ENCODE measurements at regions not wholly inside any gene's neighbourhood (a gene's known extent, or its start where the extent isn't known, plus 50 kb on each side); places are given as distances from the start of the nearest gene placed in this dataset.

- H3K27ac ChIP-seq (ENCODE audit: low read depth in 1 of 2, low read length in 1 of 2), result no peak overlapping the region
- no peak for DNase-seq (ENCODE audit: low read depth in 6 of 9, low spot score in 9 of 9)
These were observed 137.0 kb downstream of the MRPL14 start for GRCh38 chr6:43990275-43990626.

GRCh38 chr6:43989581-43990146 lies 137.6 kb downstream of the MRPL14 start:
- Histone ChIP-seq H3K4me1 (ENCODE audit: control insufficient read depth in 2 of 2, insufficient read depth in 2 of 2, low read length in 2 of 2) (peaks cover 0 to 4% of the 10 kb centered on the region in 2 donors), H3K27ac (ENCODE audit: low read depth in 1 of 2, low read length in 1 of 2) (no peak overlapping the region), H3K9me3 (ENCODE audit: control insufficient read depth in 2 of 2, insufficient read depth in 1 of 2, low read length in 1 of 2) (no peaks in the 10 kb centered on the region), H3K27me3 (ENCODE audit: control insufficient read depth in 2 of 2, insufficient read depth in 1 of 2, low read length in 1 of 2) (peaks cover 0 to 2% of the 10 kb centered on the region in 2 donors), H3K36me3 (ENCODE audit: control insufficient read depth in 2 of 2, insufficient read depth in 2 of 2, low read length in 1 of 2) (no peaks in the 10 kb centered on the region), H3K4me3 (ENCODE audit: low read length in 2 of 2) (no peak overlapping the region)
- DNase-seq (ENCODE audit: low read depth in 6 of 9, low spot score in 9 of 9), result no peak
- 93% methylated on average over 10 of the region's 10 CpGs for WGBS

More at GRCh38 chr6:43990275-43990626, 137.0 kb downstream of the MRPL14 start:
- H3K4me3 ChIP-seq (ENCODE audit: low read length in 2 of 2), result no peak overlapping the region
- no peaks in the 10 kb centered on the region for H3K27me3 ChIP-seq (ENCODE audit: control insufficient read depth in 2 of 2, insufficient read depth in 1 of 2, low read length in 1 of 2)
- WGBS, result 96% methylated on average over 9 of the region's 9 CpGs
- H3K36me3 ChIP-seq (ENCODE audit: control insufficient read depth in 2 of 2, insufficient read depth in 2 of 2, low read length in 1 of 2), result no peaks in the 10 kb centered on the region
- no peaks in the 10 kb centered on the region for H3K9me3 ChIP-seq (ENCODE audit: control insufficient read depth in 2 of 2, insufficient read depth in 1 of 2, low read length in 1 of 2)
- H3K4me1 ChIP-seq (ENCODE audit: control insufficient read depth in 2 of 2, insufficient read depth in 2 of 2, low read length in 2 of 2), result peaks cover 0 to 4% of the 10 kb centered on the region in 2 donors

- WGBS, result 92% methylated on average over 3 of the region's 3 CpGs
- no peak for DNase-seq (ENCODE audit: low read depth in 6 of 9, low spot score in 9 of 9)
- Histone ChIP-seq H3K9me3 (ENCODE audit: control insufficient read depth in 2 of 2, insufficient read depth in 1 of 2, low read length in 1 of 2) (no peaks in the 10 kb centered on the region), H3K27ac (ENCODE audit: low read depth in 1 of 2, low read length in 1 of 2) (no peak overlapping the region), H3K4me3 (ENCODE audit: low read length in 2 of 2) (no peak overlapping the region), H3K4me1 (ENCODE audit: control insufficient read depth in 2 of 2, insufficient read depth in 2 of 2, low read length in 2 of 2) (peaks cover 0 to 4% of the 10 kb centered on the region in 2 donors), H3K27me3 (ENCODE audit: control insufficient read depth in 2 of 2, insufficient read depth in 1 of 2, low read length in 1 of 2) (peaks cover 0 to 2% of the 10 kb centered on the region in 2 donors), H3K36me3 (ENCODE audit: control insufficient read depth in 2 of 2, insufficient read depth in 2 of 2, low read length in 1 of 2) (no peaks in the 10 kb centered on the region)
These were observed 138.5 kb downstream of the MRPL14 start for GRCh38 chr6:43988801-43989200.

- 98% methylated on average over 7 of the region's 7 CpGs for WGBS
- H3K4me1 ChIP-seq (ENCODE audit: control insufficient read depth in 2 of 2, insufficient read depth in 2 of 2, low read length in 2 of 2), result peaks cover 0 to 4% of the 10 kb centered on the region in 2 donors
- H3K4me3 ChIP-seq (ENCODE audit: low read length in 2 of 2), result no peak overlapping the region
- peaks cover 0 to 2% of the 10 kb centered on the region in 2 donors for H3K27me3 ChIP-seq (ENCODE audit: control insufficient read depth in 2 of 2, insufficient read depth in 1 of 2, low read length in 1 of 2)
- no peak overlapping the region for H3K27ac ChIP-seq (ENCODE audit: low read depth in 1 of 2, low read length in 1 of 2)
- H3K9me3 ChIP-seq (ENCODE audit: control insufficient read depth in 2 of 2, insufficient read depth in 1 of 2, low read length in 1 of 2), result no peaks in the 10 kb centered on the region
- DNase-seq (ENCODE audit: low read depth in 6 of 9, low spot score in 9 of 9), result no peak
- H3K36me3 ChIP-seq (ENCODE audit: control insufficient read depth in 2 of 2, insufficient read depth in 2 of 2, low read length in 1 of 2), result no peaks in the 10 kb centered on the region
These were observed 139.3 kb downstream of the MRPL14 start for GRCh38 chr6:43987838-43988439.

- no peak for DNase-seq (ENCODE audit: low read depth in 6 of 9, low spot score in 9 of 9)
- H3K27ac ChIP-seq (ENCODE audit: low read depth in 1 of 2, low read length in 1 of 2), result no peak overlapping the region
- WGBS, result 98% methylated on average over 7 of the region's 7 CpGs
These were observed 141.0 kb downstream of the MRPL14 start for GRCh38 chr6:43986177-43986825.

GRCh38 chr6:43985329-43985728 lies 141.9 kb downstream of the MRPL14 start:
- H3K4me3 ChIP-seq (ENCODE audit: low read length in 2 of 2), result no peak overlapping the region
- WGBS, result 97% methylated on average over 2 of the region's 2 CpGs
- no peaks in the 10 kb centered on the region for H3K4me1 ChIP-seq (ENCODE audit: control insufficient read depth in 2 of 2, insufficient read depth in 2 of 2, low read length in 2 of 2)
- H3K27ac ChIP-seq (ENCODE audit: low read depth in 1 of 2, low read length in 1 of 2), result no peak overlapping the region
- no peaks in the 10 kb centered on the region for H3K36me3 ChIP-seq (ENCODE audit: control insufficient read depth in 2 of 2, insufficient read depth in 2 of 2, low read length in 1 of 2)
- no peaks in the 10 kb centered on the region for H3K9me3 ChIP-seq (ENCODE audit: control insufficient read depth in 2 of 2, insufficient read depth in 1 of 2, low read length in 1 of 2)
- no peak for DNase-seq (ENCODE audit: low read depth in 6 of 9, low spot score in 9 of 9)
- H3K27me3 ChIP-seq (ENCODE audit: control insufficient read depth in 2 of 2, insufficient read depth in 1 of 2, low read length in 1 of 2), result peaks cover 0 to 2% of the 10 kb centered on the region in 2 donors

More at GRCh38 chr6:43986177-43986825, 141.0 kb downstream of the MRPL14 start:
- Histone ChIP-seq H3K4me3 (ENCODE audit: low read length in 2 of 2) (no peak overlapping the region), H3K36me3 (ENCODE audit: control insufficient read depth in 2 of 2, insufficient read depth in 2 of 2, low read length in 1 of 2) (no peaks in the 10 kb centered on the region), H3K4me1 (ENCODE audit: control insufficient read depth in 2 of 2, insufficient read depth in 2 of 2, low read length in 2 of 2) (peaks cover 0 to 4% of the 10 kb centered on the region in 2 donors), H3K27me3 (ENCODE audit: control insufficient read depth in 2 of 2, insufficient read depth in 1 of 2, low read length in 1 of 2) (peaks cover 0 to 2% of the 10 kb centered on the region in 2 donors), H3K9me3 (ENCODE audit: control insufficient read depth in 2 of 2, insufficient read depth in 1 of 2, low read length in 1 of 2) (no peaks in the 10 kb centered on the region)

GRCh38 chr6:43984442-43985321 lies 142.6 kb downstream of the MRPL14 start:
- Histone ChIP-seq H3K9me3 (ENCODE audit: control insufficient read depth in 2 of 2, insufficient read depth in 1 of 2, low read length in 1 of 2) (no peaks in the 10 kb centered on the region), H3K27me3 (ENCODE audit: control insufficient read depth in 2 of 2, insufficient read depth in 1 of 2, low read length in 1 of 2) (peaks cover 0 to 2% of the 10 kb centered on the region in 2 donors), H3K4me1 (ENCODE audit: control insufficient read depth in 2 of 2, insufficient read depth in 2 of 2, low read length in 2 of 2) (no peaks in the 10 kb centered on the region), H3K27ac (ENCODE audit: low read depth in 1 of 2, low read length in 1 of 2) (no peak overlapping the region), H3K4me3 (ENCODE audit: low read length in 2 of 2) (no peak overlapping the region), H3K36me3 (ENCODE audit: control insufficient read depth in 2 of 2, insufficient read depth in 2 of 2, low read length in 1 of 2) (no peaks in the 10 kb centered on the region)
- 96% methylated on average over 16 of the region's 16 CpGs for WGBS
- DNase-seq (ENCODE audit: low read depth in 6 of 9, low spot score in 9 of 9), result no peak

GRCh38 chr6:43983632-43984031 lies 143.6 kb downstream of the MRPL14 start:
- H3K4me1 ChIP-seq (ENCODE audit: control insufficient read depth in 2 of 2, insufficient read depth in 2 of 2, low read length in 2 of 2), result no peaks in the 10 kb centered on the region
- no peak for DNase-seq (ENCODE audit: low read depth in 6 of 9, low spot score in 9 of 9)
- 95% methylated on average over 7 of the region's 7 CpGs for WGBS
- H3K36me3 ChIP-seq (ENCODE audit: control insufficient read depth in 2 of 2, insufficient read depth in 2 of 2, low read length in 1 of 2), result no peaks in the 10 kb centered on the region
- H3K27ac ChIP-seq (ENCODE audit: low read depth in 1 of 2, low read length in 1 of 2), result no peak overlapping the region
- peaks cover 0 to 2% of the 10 kb centered on the region in 2 donors for H3K27me3 ChIP-seq (ENCODE audit: control insufficient read depth in 2 of 2, insufficient read depth in 1 of 2, low read length in 1 of 2)
- H3K9me3 ChIP-seq (ENCODE audit: control insufficient read depth in 2 of 2, insufficient read depth in 1 of 2, low read length in 1 of 2), result no peaks in the 10 kb centered on the region
- no peak overlapping the region for H3K4me3 ChIP-seq (ENCODE audit: low read length in 2 of 2)

GRCh38 chr6:43983191-43983590 lies 144.1 kb downstream of the MRPL14 start:
- Histone ChIP-seq H3K27ac (ENCODE audit: low read depth in 1 of 2, low read length in 1 of 2) (no peak overlapping the region), H3K27me3 (ENCODE audit: control insufficient read depth in 2 of 2, insufficient read depth in 1 of 2, low read length in 1 of 2) (peaks cover 0 to 2% of the 10 kb centered on the region in 2 donors), H3K9me3 (ENCODE audit: control insufficient read depth in 2 of 2, insufficient read depth in 1 of 2, low read length in 1 of 2) (no peaks in the 10 kb centered on the region), H3K4me1 (ENCODE audit: control insufficient read depth in 2 of 2, insufficient read depth in 2 of 2, low read length in 2 of 2) (no peaks in the 10 kb centered on the region), H3K4me3 (ENCODE audit: low read length in 2 of 2) (no peak overlapping the region), H3K36me3 (ENCODE audit: control insufficient read depth in 2 of 2, insufficient read depth in 2 of 2, low read length in 1 of 2) (no peaks in the 10 kb centered on the region)
- DNase-seq (ENCODE audit: low read depth in 6 of 9, low spot score in 9 of 9), result no peak
- 97% methylated on average over 2 of the region's 2 CpGs for WGBS

All from thymus (tissue), 11 donors.